GM12865 (cell line): ENCODE measurements at regions not wholly inside any gene's neighbourhood (a gene's known extent, or its start where the extent isn't known, plus 50 kb on each side); places are given as distances from the start of the nearest gene placed in this dataset.

ENCODE experiments used
- DNase-seq: peaks from one replicate; pipeline ENCODE4 v3.0.0; 2010; ENCODE audit warnings: low read depth
- H3K4me3 ChIP-seq: 2 replicates; pipeline ENCODE4 v1.5.1; 2011; ENCODE audit warnings: mild to moderate bottlenecking, low read depth, low read length, control low read depth
- TF ChIP-seq, protein P1 (sequence below): IDR thresholded peaks from 2 replicates; pipeline ENCODE4 v1.5.1; 2011; ENCODE audit warnings: low read length, control low read depth, low read depth, inconsistent platforms; ENCODE audit not compliant: insufficient read depth; ENCODE audit errors: missing control alignments

GRCh38 chr12:124422142-124422569, 127.3 kb downstream of the RFLNA start:
- DNase-seq, result no peak
- TF ChIP-seq, protein P1, sequence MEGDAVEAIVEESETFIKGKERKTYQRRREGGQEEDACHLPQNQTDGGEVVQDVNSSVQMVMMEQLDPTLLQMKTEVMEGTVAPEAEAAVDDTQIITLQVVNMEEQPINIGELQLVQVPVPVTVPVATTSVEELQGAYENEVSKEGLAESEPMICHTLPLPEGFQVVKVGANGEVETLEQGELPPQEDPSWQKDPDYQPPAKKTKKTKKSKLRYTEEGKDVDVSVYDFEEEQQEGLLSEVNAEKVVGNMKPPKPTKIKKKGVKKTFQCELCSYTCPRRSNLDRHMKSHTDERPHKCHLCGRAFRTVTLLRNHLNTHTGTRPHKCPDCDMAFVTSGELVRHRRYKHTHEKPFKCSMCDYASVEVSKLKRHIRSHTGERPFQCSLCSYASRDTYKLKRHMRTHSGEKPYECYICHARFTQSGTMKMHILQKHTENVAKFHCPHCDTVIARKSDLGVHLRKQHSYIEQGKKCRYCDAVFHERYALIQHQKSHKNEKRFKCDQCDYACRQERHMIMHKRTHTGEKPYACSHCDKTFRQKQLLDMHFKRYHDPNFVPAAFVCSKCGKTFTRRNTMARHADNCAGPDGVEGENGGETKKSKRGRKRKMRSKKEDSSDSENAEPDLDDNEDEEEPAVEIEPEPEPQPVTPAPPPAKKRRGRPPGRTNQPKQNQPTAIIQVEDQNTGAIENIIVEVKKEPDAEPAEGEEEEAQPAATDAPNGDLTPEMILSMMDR, result no peak
- H3K4me3 ChIP-seq, result no peak overlapping the region

DNA sequence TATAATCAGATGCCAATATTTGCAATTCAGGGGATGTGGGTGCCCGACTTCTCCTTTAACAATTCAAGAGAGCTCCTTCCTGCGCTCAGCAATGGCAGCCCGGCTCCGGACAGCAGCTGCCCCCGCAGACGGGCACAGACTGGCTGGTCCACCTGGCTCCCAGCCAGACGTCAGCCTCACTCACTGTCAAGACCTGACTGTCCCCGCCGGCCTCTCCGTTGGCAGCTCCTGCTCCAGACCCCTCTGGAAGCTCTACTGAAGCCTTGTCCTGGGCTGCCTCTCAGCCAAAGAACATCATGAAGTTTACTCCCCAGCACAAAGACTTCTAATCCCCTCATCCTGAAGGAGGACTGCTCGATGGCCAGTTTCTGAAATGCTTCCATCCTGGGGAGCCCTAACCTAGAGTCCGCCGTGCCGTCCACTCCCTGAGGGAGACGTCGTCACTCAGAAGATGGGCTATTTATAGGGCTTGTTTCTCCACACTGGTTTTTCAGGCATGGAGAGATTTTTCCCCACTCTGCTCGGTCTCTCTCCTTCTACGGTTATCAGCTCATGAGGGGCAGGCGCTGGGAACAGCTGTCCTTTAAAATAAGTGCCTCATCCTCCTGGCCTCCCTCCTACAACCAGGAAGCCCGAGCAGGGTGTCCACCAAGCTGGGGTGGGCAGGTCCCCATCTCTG, 126.2 kb downstream of the RFLNA start:
- no peak for DNase-seq
- TF ChIP-seq, protein P1, result no peak
- H3K4me3 ChIP-seq, result no peak overlapping the region

- no peak overlapping the region for H3K4me3 ChIP-seq
- TF ChIP-seq, protein P1, result no peak
- DNase-seq, result no peak
Observed at GRCh38 chr12:124420041-124420995, 125.4 kb downstream of the RFLNA start.

DNA sequence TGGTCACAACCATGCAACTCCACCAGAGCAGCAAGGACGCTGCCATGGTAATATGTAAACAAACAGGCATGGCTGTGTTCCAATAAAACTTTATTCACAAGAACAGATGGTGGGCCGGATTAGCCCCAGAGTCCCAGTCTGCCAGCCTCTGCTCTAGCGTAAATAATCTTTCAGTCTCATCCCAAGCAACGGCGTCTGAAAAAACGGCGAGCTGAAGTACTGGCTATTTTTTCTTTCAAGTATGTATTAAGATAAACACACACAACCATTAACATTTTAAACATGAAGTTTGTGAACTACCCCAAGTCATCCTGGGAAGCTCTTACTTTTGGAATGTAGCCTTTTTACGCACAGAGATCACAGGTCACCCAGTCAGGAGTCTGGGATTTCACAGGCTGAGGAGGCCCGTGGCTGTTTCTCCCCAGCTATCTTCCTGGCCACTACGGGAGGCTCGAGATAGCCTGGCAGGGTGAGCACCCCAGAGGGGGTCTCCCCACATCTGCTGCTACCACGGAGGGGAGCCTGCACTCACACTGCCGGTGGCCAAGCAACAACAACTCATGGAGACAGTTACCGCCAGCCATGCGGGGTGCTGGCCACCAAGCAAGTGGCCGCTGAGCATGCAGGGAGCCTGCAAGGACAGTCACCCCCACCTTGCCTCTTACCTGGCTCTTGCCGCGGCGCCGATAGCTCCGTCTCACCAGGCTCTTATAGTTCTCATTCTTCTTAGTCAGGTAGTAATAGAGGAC, 124.6 kb downstream of the RFLNA start:
- H3K4me3 ChIP-seq, result no peak overlapping the region
- TF ChIP-seq, protein P1, result no peak
- no peak for DNase-seq

DNA sequence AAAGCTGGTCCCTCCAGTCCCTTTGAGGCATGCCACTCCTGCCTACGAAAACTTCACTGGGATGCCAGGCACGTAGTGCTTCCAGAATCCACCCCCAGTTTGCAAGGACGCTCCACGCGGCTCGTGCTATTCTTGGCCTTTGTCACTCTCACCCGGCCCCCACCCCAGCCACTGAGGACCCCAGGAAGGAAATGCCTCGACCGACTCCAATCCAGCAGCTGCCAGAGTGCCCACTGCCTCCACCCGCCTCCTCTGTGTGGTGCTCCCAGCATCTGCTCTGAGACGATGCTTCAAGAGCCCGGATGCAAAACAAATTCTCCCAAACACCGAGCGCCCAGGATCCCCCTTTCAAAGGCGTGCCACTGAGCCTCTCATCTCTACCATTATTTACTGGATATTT, 123.9 kb downstream of the RFLNA start:
- no peak overlapping the region for H3K4me3 ChIP-seq
- DNase-seq, result no peak
- TF ChIP-seq, protein P1, result no peak

DNA sequence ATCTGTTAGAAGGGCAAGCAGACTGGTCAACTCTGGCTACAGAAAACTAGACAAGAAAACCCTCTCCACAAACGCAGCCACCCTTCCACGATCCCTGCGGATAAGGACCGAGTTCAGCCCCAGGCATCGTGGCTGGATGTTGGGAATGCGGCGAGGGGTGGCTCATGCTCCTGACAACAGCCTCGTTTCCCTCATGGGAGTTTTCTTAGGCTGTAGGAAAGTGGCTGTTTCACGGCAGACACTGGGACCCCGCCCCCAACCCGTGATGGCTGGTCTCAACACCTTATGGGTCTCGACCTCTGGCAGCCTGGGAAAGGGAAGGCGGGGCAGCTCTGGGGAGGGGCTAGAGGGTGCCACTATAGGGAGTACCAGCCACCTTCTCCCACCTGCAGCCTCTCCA, 123.3 kb downstream of the RFLNA start:
- DNase-seq, result no peak
- TF ChIP-seq, protein P1, result no peak
- H3K4me3 ChIP-seq, result no peak overlapping the region
